Thyroid gland (tissue), 4 donors: ENCODE measurements at regions not wholly inside any gene's neighbourhood (a gene's known extent, or its start where the extent isn't known, plus 50 kb on each side); places are given as distances from the start of the nearest gene placed in this dataset.

Source experiments
- DNase-seq, 2 donors: peaks; one replicate each; pipeline ENCODE4 v3.0.0-alpha.2; 2019
- H3K27ac ChIP-seq, 3 donors: fragments of 200-600 bp; sonication (generic); 1 replicate in 2 of 3; 2 replicates in 1 of 3; pipeline ENCODE4 v1.5.1; 2016 to 2019; ENCODE audit warnings: mild to moderate bottlenecking in 1 of 3, moderate library complexity in 1 of 3
- H3K27me3 ChIP-seq: fragments of 200-600 bp; sonication (generic); one replicate; pipeline ENCODE4 v1.5.1; 2019
- H3K36me3 ChIP-seq, 2 donors: fragments of 200-600 bp; sonication (generic); one replicate each; pipeline ENCODE4 v1.5.1; 2016 to 2019
- H3K4me1 ChIP-seq, 2 donors: fragments of 200-600 bp; sonication (generic); one replicate each; pipeline ENCODE4 v1.5.1; 2017 to 2019
- H3K4me3 ChIP-seq, 3 donors: fragments of 200-600 bp; sonication (generic); replicated peaks in 1 of 3; 1 replicate in 2 of 3; 2 replicates in 1 of 3; pipeline ENCODE4 v1.5.1; 2016; ENCODE audit warnings: mild to moderate bottlenecking in 1 of 3
- H3K9me3 ChIP-seq: fragments of 200-600 bp; sonication (generic); one replicate; pipeline ENCODE4 v1.5.1; 2017
- POLR2A ChIP-seq, 2 donors: fragments of 450-650 bp; IDR thresholded peaks; one replicate each; pipeline ENCODE4 v1.6.1; 2017; ENCODE audit warnings: antibody characterized with exemption in 2 of 2, mild to moderate bottlenecking in 2 of 2, moderate library complexity in 1 of 2
- WGBS, 2 donors: methylation state at CpG; one replicate each; pipeline ENCODE4 v1.1.5; 2017; 5-methylcytosine and 5-hydroxymethylcytosine counted together
- intact Hi-C: fragments of 100-400 bp; cut with DNase I; formaldehyde crosslinking; loops from one replicate; pipeline ENCODE4 v1.15.1; 2023
- TF ChIP-seq, protein P1 (sequence below), 6 experiments: fragments of 200-600 bp in 3 of 6; fragments of 450-650 bp in 3 of 6; sonication (generic) in 3 of 6; IDR thresholded peaks; one replicate each; pipeline ENCODE4 v1.5.1; 2016 to 2019; ENCODE audit warnings: antibody characterized with exemption in 6 of 6, mild to moderate bottlenecking in 2 of 6, inconsistent platforms in 1 of 6, moderate library complexity in 1 of 6

DNA sequence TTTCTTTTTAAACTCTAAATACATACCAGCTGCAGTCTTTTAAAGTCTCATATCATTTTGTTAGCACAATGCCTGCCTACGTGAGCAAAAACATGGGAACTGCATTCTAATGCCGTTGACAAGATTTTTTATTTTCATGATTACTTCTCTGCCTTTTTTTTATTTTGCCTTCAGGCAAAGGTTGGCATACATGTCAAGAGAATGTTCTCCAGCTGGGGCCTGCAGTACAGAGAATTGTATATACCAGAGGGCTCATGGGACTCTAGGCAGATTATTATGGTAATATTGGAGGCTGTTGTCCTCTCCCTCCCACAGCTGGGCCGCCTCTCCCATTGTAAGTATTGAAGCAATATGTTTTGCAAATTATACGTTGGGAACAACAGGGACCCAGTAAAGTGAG lies 53.9 kb upstream of the OBI1 start:
- no peak for DNase-seq
- H3K27me3 ChIP-seq, result no peaks in the 10 kb centered on the region
- no peak overlapping the region for H3K27ac ChIP-seq
- WGBS, 2 donors, result 78 to 82% methylated on average over 4 of the region's 4 CpGs
- TF ChIP-seq POLR2A (IDR thresholded peaks at IDR 0.05), result no peak
- TF ChIP-seq, protein P1, sequence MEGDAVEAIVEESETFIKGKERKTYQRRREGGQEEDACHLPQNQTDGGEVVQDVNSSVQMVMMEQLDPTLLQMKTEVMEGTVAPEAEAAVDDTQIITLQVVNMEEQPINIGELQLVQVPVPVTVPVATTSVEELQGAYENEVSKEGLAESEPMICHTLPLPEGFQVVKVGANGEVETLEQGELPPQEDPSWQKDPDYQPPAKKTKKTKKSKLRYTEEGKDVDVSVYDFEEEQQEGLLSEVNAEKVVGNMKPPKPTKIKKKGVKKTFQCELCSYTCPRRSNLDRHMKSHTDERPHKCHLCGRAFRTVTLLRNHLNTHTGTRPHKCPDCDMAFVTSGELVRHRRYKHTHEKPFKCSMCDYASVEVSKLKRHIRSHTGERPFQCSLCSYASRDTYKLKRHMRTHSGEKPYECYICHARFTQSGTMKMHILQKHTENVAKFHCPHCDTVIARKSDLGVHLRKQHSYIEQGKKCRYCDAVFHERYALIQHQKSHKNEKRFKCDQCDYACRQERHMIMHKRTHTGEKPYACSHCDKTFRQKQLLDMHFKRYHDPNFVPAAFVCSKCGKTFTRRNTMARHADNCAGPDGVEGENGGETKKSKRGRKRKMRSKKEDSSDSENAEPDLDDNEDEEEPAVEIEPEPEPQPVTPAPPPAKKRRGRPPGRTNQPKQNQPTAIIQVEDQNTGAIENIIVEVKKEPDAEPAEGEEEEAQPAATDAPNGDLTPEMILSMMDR (IDR thresholded peaks at IDR 0.05), result no peak
- intact Hi-C loops, result no loop called here
- no peaks in the 10 kb centered on the region for H3K36me3 ChIP-seq
- H3K9me3 ChIP-seq, result no peaks in the 10 kb centered on the region
- no peaks in the 10 kb centered on the region for H3K4me1 ChIP-seq
- H3K4me3 ChIP-seq, result no peak overlapping the region

DNA sequence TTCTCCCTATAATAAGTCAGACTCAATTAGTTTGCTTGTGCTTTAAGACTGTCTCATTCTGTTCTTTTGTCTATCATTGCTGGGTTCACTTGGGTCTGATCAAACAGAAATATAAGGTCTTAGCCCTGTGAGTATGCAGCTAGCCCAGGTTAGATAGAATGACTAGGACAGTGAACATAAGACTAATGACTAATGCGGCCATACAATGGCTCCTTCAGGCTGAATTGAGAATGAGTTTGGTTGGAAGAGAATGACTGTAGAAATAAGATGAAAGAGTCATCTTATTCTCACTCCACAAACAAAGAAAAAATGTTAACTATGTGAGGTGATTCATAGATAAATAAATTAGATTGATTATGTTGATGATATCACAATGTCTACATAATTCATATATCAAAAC lies 50.1 kb upstream of the OBI1 start:
- 97 to 100% methylated on average over 1 of the region's 1 CpG for WGBS, 2 donors
- Histone ChIP-seq H3K4me3 (no peak overlapping the region), H3K36me3 (no peaks in the 10 kb centered on the region), H3K4me1 (no peaks in the 10 kb centered on the region), H3K27ac (no peak overlapping the region), H3K27me3 (no peaks in the 10 kb centered on the region), H3K9me3 (no peaks in the 10 kb centered on the region)
- TF ChIP-seq, protein P1 (IDR thresholded peaks at IDR 0.05), result no peak
- no peak for TF ChIP-seq POLR2A (IDR thresholded peaks at IDR 0.05)
- no peak for DNase-seq
- intact Hi-C loops, result no loop called here
